ENCODE measurements at regions not wholly inside any gene's neighbourhood (a gene's known extent, or its start where the extent isn't known, plus 50 kb on each side); places are given as distances from the start of the nearest gene placed in this dataset.

DNA sequence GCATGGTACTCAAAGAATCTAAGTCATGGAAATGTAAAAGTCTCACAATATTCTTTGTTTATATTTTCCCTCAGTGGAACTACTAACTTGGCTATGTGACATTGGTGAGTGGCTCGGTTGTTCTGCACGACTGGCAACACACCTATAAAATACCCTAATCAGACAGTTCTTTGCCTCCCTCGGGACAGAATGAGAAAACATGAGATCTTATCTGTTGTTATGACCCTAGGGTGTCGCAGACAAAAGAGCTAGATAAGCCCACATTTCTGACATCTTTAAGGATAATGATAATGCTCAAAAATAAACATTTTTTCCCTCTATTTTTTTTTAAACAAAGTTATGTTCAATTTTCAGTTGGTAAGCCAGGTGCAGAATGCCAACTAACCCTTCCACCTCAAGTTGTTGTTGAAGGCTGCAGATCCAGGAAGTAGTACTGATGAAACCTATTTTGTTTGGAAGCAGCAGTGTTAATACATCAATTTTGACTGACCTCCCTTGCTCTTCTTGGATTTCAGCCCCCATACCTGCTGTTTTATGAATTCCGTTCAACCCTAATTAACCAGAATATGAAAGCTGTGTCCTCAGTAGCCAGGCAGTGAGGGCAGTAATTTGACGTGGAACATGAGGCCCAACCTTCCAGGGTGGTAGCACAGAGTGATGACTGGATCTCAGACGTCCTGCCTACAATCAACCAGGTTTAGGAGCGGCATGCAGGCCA, 108.7 kb upstream of the DUSP10 start:
- Histone ChIP-seq H2BK120ac (replicated peaks; ENCODE audit: low read depth, low read length) (no peak overlapping the region), H2BK12ac (ENCODE audit: low read depth, low read length) (no peak overlapping the region; the same call in 1 of the 2 replicates), H3K4me2 (ENCODE audit: insufficient read depth in 1 of 2, low read depth in 2 of 2, low read length in 2 of 2) (no peak overlapping the region), H3K4ac (replicated peaks; ENCODE audit: insufficient read length, low read depth, low read length) (no peak overlapping the region), H3K23me2 (ENCODE audit: low read depth, low read length) (no peaks in the 10 kb centered on the region), H4K91ac (replicated peaks; ENCODE audit: insufficient read length, low read length) (no peak overlapping the region), H4K8ac (ENCODE audit: extremely low read depth, insufficient read depth, low read length) (no peak overlapping the region), H2AK5ac (ENCODE audit: low read depth, low read length) (no peak overlapping the region), H4K5ac (ENCODE audit: insufficient read length, low read depth, low read length) (no peak overlapping the region), H2BK15ac (ENCODE audit: low read length) (no peak overlapping the region), H3K18ac (ENCODE audit: extremely low read depth, low read length) (no peak overlapping the region), H3K4me1 (replicated peaks in 1 of 4; ENCODE audit: control insufficient read depth in 3 of 4, insufficient read depth in 4 of 4, low read length in 3 of 4) (no peaks in the 10 kb centered on the region), H3K9me3 (ENCODE audit: insufficient read depth in 2 of 2, low read depth in 1 of 2, low read length in 1 of 2) (no peaks in the 10 kb centered on the region), H3K4me3 (ENCODE audit: extremely low read depth in 1 of 4, insufficient read depth in 2 of 4, low read depth in 3 of 4, low read length in 4 of 4) (no peak overlapping the region), H3K79me1 (ENCODE audit: low read depth, low read length) (no peaks in the 10 kb centered on the region), H3K56ac (replicated peaks; ENCODE audit: insufficient read length, low read depth, low read length) (no peak overlapping the region), H2AFZ (ENCODE audit: low read length) (0 out of 2 replicates have a peak overlapping the region, but pooled peaks have one; percentile 44), H3K27ac (ENCODE audit: low read depth, low read length) (no peak overlapping the region), H3K79me2 (ENCODE audit: control insufficient read depth in 1 of 2, insufficient read depth in 2 of 2, low read length in 2 of 2) (no peaks in the 10 kb centered on the region), H4K20me1 (replicated peaks in 1 of 2; ENCODE audit: control insufficient read depth in 1 of 2, insufficient read depth in 2 of 2, low read length in 2 of 2) (no peaks in the 10 kb centered on the region), H3K36me3 (ENCODE audit: control insufficient read depth in 2 of 4, insufficient read depth in 4 of 4, low read length in 3 of 4) (no peaks in the 10 kb centered on the region), H3K27me3 (replicated peaks in 1 of 4; ENCODE audit: control insufficient read depth in 3 of 4, extremely low read depth in 1 of 4, insufficient read depth in 3 of 4, low read length in 3 of 4) (no peaks in the 10 kb centered on the region), H3K14ac (ENCODE audit: insufficient read length) (no peak overlapping the region), H3K9ac (replicated peaks in 1 of 4; ENCODE audit: extremely low read depth in 1 of 4, low read depth in 3 of 4, low read length in 3 of 4) (no peak overlapping the region), H2BK20ac (ENCODE audit: low read length) (no peak overlapping the region; the same call in 1 of the 2 replicates), H2BK5ac (ENCODE audit: low read depth, low read length) (no peak overlapping the region), H3K23ac (ENCODE audit: insufficient read length) (no peak overlapping the region)
- ChIA-PET POLR2A (ENCODE audit: partially characterized antibody) (interaction anchor here (1.1 kb wide), 1 partner anchor 17 kb away, joined by 3 read pairs; no protein-coding TSS in a partner anchor), CTCF (ENCODE audit: partially characterized antibody) (interaction anchor here (0.6 to 1.0 kb wide), 3 partner anchors 10 to 526 kb away, joined by 3 read pairs; no protein-coding TSS in a partner anchor)
- no peak for TF ChIP-seq GTF2F1 (IDR thresholded peaks at IDR 0.05; ENCODE audit: borderline replicate concordance, low read depth, low read length)
- no peak for TF ChIP-seq KDM4A (IDR thresholded peaks at IDR 0.05; ENCODE audit: low read depth, low read length, severe bottlenecking)
- no peak for DNase-seq (ENCODE audit: low read depth in 1 of 2, low spot score in 2 of 2)
- no peak for FAIRE-seq
- WGBS, 2 experiments (ENCODE audit: extremely low coverage in 1 of 2, insufficient coverage in 1 of 2, insufficient read length in 1 of 2, insufficient replicate concordance in 2 of 2, low coverage in 1 of 2, low lambda C conversion rate in 2 of 2, missing lambda C conversion rate in 1 of 2) = 91% methylated on average over 8 of the region's 8 CpGs; no CpG with 5 or more reads in 1 of the 2 experiments

All from H1 (cell line).